ENCODE measurements at regions not wholly inside any gene's neighbourhood (a gene's known extent, or its start where the extent isn't known, plus 50 kb on each side); places are given as distances from the start of the nearest gene placed in this dataset.

DNA sequence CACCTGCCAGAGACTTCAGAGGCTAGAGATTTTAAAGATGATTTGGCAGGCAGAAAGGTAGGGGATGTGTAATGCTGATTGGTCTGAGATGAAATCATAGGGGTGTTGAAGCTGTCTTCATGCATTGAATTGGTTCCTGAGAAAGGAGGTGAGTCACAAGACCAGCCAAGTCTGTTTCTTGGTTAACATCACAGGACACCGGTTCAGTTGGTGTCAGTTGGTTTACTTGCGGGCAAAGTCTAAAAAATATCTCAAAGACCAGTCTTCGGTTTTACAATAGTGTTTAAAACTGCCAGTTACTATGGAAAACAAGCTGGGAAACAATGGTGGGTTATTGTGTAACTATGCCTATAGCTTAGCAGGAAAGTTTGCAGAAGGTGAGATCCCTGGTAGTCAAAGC is 305.9 kb downstream of the BARHL2 start:
- no peak for TF ChIP-seq EZH2 (IDR thresholded peaks at IDR 0.05)
- TF ChIP-seq POLR2AphosphoS5 (IDR thresholded peaks at IDR 0.05; ENCODE audit: borderline replicate concordance, low read depth, low read length) = no peak
